ENCODE measurements at regions not wholly inside any gene's neighbourhood (a gene's known extent, or its start where the extent isn't known, plus 50 kb on each side); places are given as distances from the start of the nearest gene placed in this dataset.

GRCh38 chr2:17252258-17252657, 266.0 kb downstream of the RAD51AP2 start:
- FAIRE-seq (no peak), ATAC-seq (no peak), DNase-seq (ENCODE audit: low read depth, low spot score) (no peak)
- intact Hi-C loops (cut with micrococcal nuclease; ENCODE audit: unreplicated experiment) (no loop called here), in situ Hi-C loops (cut with MboI) (no loop called here)
- CTCF ChIA-PET = no interaction called here
- RAD21 ChIA-PET (ENCODE audit: unreplicated experiment) = no interaction called here
- Histone ChIP-seq H4K20me1 (ENCODE audit: control insufficient read depth, insufficient read depth) (no peaks in the 10 kb centered on the region), H3K36me3 (ENCODE audit: control insufficient read depth in 2 of 2, insufficient read depth in 2 of 2, low read length in 1 of 2) (no peaks in the 10 kb centered on the region), H3K9ac (ENCODE audit: control insufficient read depth, insufficient read depth, low read length) (no peak overlapping the region), H3K9me3 (replicated peaks; ENCODE audit: control insufficient read depth, insufficient read depth, low read length) (no peaks in the 10 kb centered on the region), H3K4me2 (ENCODE audit: control insufficient read depth, insufficient read depth) (no peak overlapping the region), H2AFZ (ENCODE audit: control insufficient read depth, low read depth, low read length) (no peak overlapping the region), H3K27me3 (replicated peaks in 1 of 2; ENCODE audit: control insufficient read depth in 2 of 2, insufficient read depth in 2 of 2, low read length in 1 of 2) (no peaks in the 10 kb centered on the region), H3K4me1 (ENCODE audit: control insufficient read depth, insufficient read depth, low read length) (no peaks in the 10 kb centered on the region), H3K4me3 (no peak overlapping the region), H3K79me2 (ENCODE audit: control insufficient read depth, insufficient read depth, low read length) (no peaks in the 10 kb centered on the region), H3K27ac (ENCODE audit: control insufficient read depth, insufficient read depth) (no peak overlapping the region)
- BruUV-seq (replicated peaks) = no TSS peak
- POLR2A ChIA-PET = no interaction called here
- SMC1A ChIA-PET (ENCODE audit: uncharacterized antibody, unreplicated experiment) = no interaction called here
- TF ChIP-seq NR2C1 (IDR thresholded peaks at IDR 0.05) (no peak), ZNF622 (IDR thresholded peaks at IDR 0.05) (no peak), SUZ12 (IDR thresholded peaks at IDR 0.05; ENCODE audit: unreplicated experiment) (no peak), BACH1 (IDR thresholded peaks at IDR 0.05; ENCODE audit: borderline replicate concordance) (no peak), BMI1 (IDR thresholded peaks at IDR 0.05; ENCODE audit: borderline replicate concordance) (no peak), POLR2AphosphoS2 (IDR thresholded peaks at IDR 0.05; ENCODE audit: low read depth, low read length) (no peak), PML (IDR thresholded peaks at IDR 0.05; ENCODE audit: low read length) (no peak), IRF4 (IDR thresholded peaks at IDR 0.05; ENCODE audit: low read depth, low read length) (no peak), RCOR1 (conservative IDR thresholded peaks at IDR 0.05; ENCODE audit: low read depth, low read length) (no peak), NFYB (IDR thresholded peaks at IDR 0.05; ENCODE audit: insufficient read depth, low read depth, low read length) (no peak), HCFC1 (IDR thresholded peaks at IDR 0.05; ENCODE audit: low read length) (no peak)
- WGBS (ENCODE audit: insufficient coverage, insufficient replicate concordance, low lambda C conversion rate, missing lambda C conversion rate) = 53% methylated on average over 4 of the region's 4 CpGs

- ChIA-PET SMC1A (ENCODE audit: uncharacterized antibody, unreplicated experiment) (no interaction called here), CTCF (interaction anchor here (0.7 kb wide), 1 partner anchor 68 kb away, joined by 3 read pairs; no protein-coding TSS in a partner anchor), POLR2A (no interaction called here), RAD21 (ENCODE audit: unreplicated experiment) (no interaction called here)
- Histone ChIP-seq H3K9me3 (replicated peaks; ENCODE audit: control insufficient read depth, insufficient read depth, low read length) (no peaks in the 10 kb centered on the region), H3K27ac (ENCODE audit: control insufficient read depth, insufficient read depth) (no peak overlapping the region), H3K79me2 (ENCODE audit: control insufficient read depth, insufficient read depth, low read length) (no peaks in the 10 kb centered on the region), H3K27me3 (replicated peaks in 1 of 2; ENCODE audit: control insufficient read depth in 2 of 2, insufficient read depth in 2 of 2, low read length in 1 of 2) (no peaks in the 10 kb centered on the region; a peak in 1 of 4 replicates), H4K20me1 (ENCODE audit: control insufficient read depth, insufficient read depth) (no peaks in the 10 kb centered on the region), H2AFZ (ENCODE audit: control insufficient read depth, low read depth, low read length) (no peak overlapping the region), H3K4me1 (ENCODE audit: control insufficient read depth, insufficient read depth, low read length) (no peaks in the 10 kb centered on the region), H3K4me3 (no peak overlapping the region), H3K4me2 (ENCODE audit: control insufficient read depth, insufficient read depth) (no peak overlapping the region), H3K9ac (ENCODE audit: control insufficient read depth, insufficient read depth, low read length) (no peak overlapping the region), H3K36me3 (ENCODE audit: control insufficient read depth in 2 of 2, insufficient read depth in 2 of 2, low read length in 1 of 2) (no peaks in the 10 kb centered on the region)
- ATAC-seq (no peak), DNase-seq (ENCODE audit: low read depth, low spot score) (no peak), FAIRE-seq (no peak)
- no TSS peak for BruUV-seq (replicated peaks)
- intact Hi-C loops (cut with micrococcal nuclease; ENCODE audit: unreplicated experiment) = no loop called here
- in situ Hi-C loops (cut with MboI) = no loop called here
- WGBS (ENCODE audit: insufficient coverage, insufficient replicate concordance, low lambda C conversion rate, missing lambda C conversion rate) = 20% methylated on average over 5 of the region's 5 CpGs
- no peak for TF ChIP-seq PAX8 (IDR thresholded peaks at IDR 0.05)
- no peak for TF ChIP-seq SMAD1 (IDR thresholded peaks at IDR 0.05; ENCODE audit: low read depth, partially characterized antibody)
- TF ChIP-seq SPI1 (IDR thresholded peaks at IDR 0.05; ENCODE audit: borderline replicate concordance, insufficient read depth, low read depth, low read length) = no peak
- TF ChIP-seq SREBF2 (IDR thresholded peaks at IDR 0.05; ENCODE audit: low read length) = no peak
- TF ChIP-seq RCOR1 (conservative IDR thresholded peaks at IDR 0.05; ENCODE audit: low read depth, low read length) = no peak
- no peak for TF ChIP-seq NFYA (IDR thresholded peaks at IDR 0.05; ENCODE audit: borderline replicate concordance, low read depth, low read length)
- TF ChIP-seq LARP7 (IDR thresholded peaks at IDR 0.05) = no peak
- no peak for TF ChIP-seq BCL11A (IDR thresholded peaks at IDR 0.05; ENCODE audit: low read depth, low read length)
- no peak for TF ChIP-seq IKZF1 (conservative IDR thresholded peaks at IDR 0.05)
- no peak for TF ChIP-seq TAF1 (IDR thresholded peaks at IDR 0.05; ENCODE audit: borderline replicate concordance, low read depth, low read length)
- no peak for TF ChIP-seq ZZZ3 (IDR thresholded peaks at IDR 0.05; ENCODE audit: control insufficient read depth, insufficient read length, low read depth)
- no peak for TF ChIP-seq IRF5 (IDR thresholded peaks at IDR 0.05; ENCODE audit: borderline replicate concordance)
Measured at GRCh38 chr2:17251171-17251570, 267.1 kb downstream of the RAD51AP2 start.
